H1 (cell line): ENCODE measurements at regions not wholly inside any gene's neighbourhood (a gene's known extent, or its start where the extent isn't known, plus 50 kb on each side); places are given as distances from the start of the nearest gene placed in this dataset.

ENCODE experiments used
- CTCF ChIA-PET: fragments of 300-600 bp; sonication (Branson Sonifier 250); formaldehyde crosslinking; loops from one replicate; lab custom pipeline; 2021; ENCODE audit not compliant: partially characterized antibody; lab: Charles Lee
- POLR2A ChIA-PET: fragments of 300-600 bp; sonication (Branson Sonifier 250); formaldehyde crosslinking; loops from one replicate; lab custom pipeline; 2021; ENCODE audit warnings: inconsistent platforms; ENCODE audit not compliant: partially characterized antibody; lab: Charles Lee
- DNase-seq, 2 experiments: peaks; one replicate each; pipeline versions ENCODE4 v3.0.0 to v3.0.0-alpha.2; 2010 to 2022; ENCODE audit warnings: low spot score in 2 of 2, low read depth in 1 of 2, mixed read lengths in 1 of 2
- FAIRE-seq: peaks from 2 replicates; lab custom pipeline; 2011; peaks lifted over from hg19 to GRCh38; lab: Jason Lieb, UNC
- H2AFZ ChIP-seq: 2 replicates; pipeline ENCODE4 v1.8.1; 2012; ENCODE audit warnings: low read length, inconsistent platforms
- H2AK5ac ChIP-seq: 2 replicates; pipeline ENCODE4 v1.6.1; 2013; ENCODE audit warnings: low read depth, low read length
- H2BK120ac ChIP-seq: replicated peaks from 2 replicates; pipeline ENCODE3; 2013; ENCODE audit warnings: low read depth, low read length, inconsistent platforms
- H2BK12ac ChIP-seq: 2 replicates; pipeline ENCODE4 v1.6.1; 2013; ENCODE audit warnings: low read depth, low read length
- H2BK15ac ChIP-seq: 2 replicates; pipeline ENCODE4 v1.6.1; 2013; ENCODE audit warnings: low read length
- H2BK20ac ChIP-seq: 2 replicates; pipeline ENCODE4 v1.6.1; 2013; ENCODE audit warnings: low read length
- H2BK5ac ChIP-seq: 2 replicates; pipeline ENCODE4 v1.6.1; 2013; ENCODE audit warnings: low read depth, low read length
- H3K14ac ChIP-seq: 2 replicates; pipeline ENCODE4 v1.6.1; 2013; ENCODE audit warnings: inconsistent platforms; ENCODE audit not compliant: insufficient read length
- H3K18ac ChIP-seq: 2 replicates; pipeline ENCODE4 v1.6.1; 2013; ENCODE audit warnings: low read length; ENCODE audit errors: extremely low read depth
- H3K23ac ChIP-seq: 2 replicates; pipeline ENCODE4 v1.6.1; 2013; ENCODE audit warnings: inconsistent platforms; ENCODE audit not compliant: insufficient read length
- H3K23me2 ChIP-seq: 2 replicates; pipeline ENCODE4 v1.6.1; 2013; ENCODE audit warnings: low read depth, low read length
- H3K27ac ChIP-seq: 2 replicates; pipeline ENCODE4 v1.6.1; 2011; ENCODE audit warnings: low read depth, low read length, inconsistent platforms
- H3K27me3 ChIP-seq, 4 experiments: replicated peaks in 1 of 4; 1 replicate in 1 of 4; 2 replicates in 3 of 4; pipeline versions ENCODE4 v1.6.1 to v1.8.1; 2011 to 2013; ENCODE audit warnings: low read length in 3 of 4, mild to moderate bottlenecking in 3 of 4, inconsistent platforms in 2 of 4, mixed read lengths in 2 of 4, moderate library complexity in 1 of 4; ENCODE audit not compliant: control insufficient read depth in 3 of 4, insufficient read depth in 3 of 4; ENCODE audit errors: extremely low read depth in 1 of 4
- H3K36me3 ChIP-seq, 4 experiments: 2 replicates each; pipeline versions ENCODE4 v1.6.1 to v1.8.1; 2011 to 2013; ENCODE audit warnings: mild to moderate bottlenecking in 4 of 4, low read length in 3 of 4, moderate library complexity in 2 of 4, control low read depth in 1 of 4, inconsistent platforms in 1 of 4; ENCODE audit not compliant: insufficient read depth in 4 of 4, control insufficient read depth in 2 of 4
- H3K4ac ChIP-seq: replicated peaks from 2 replicates; pipeline ENCODE3; 2013; ENCODE audit warnings: low read length, low read depth, mixed read lengths, inconsistent platforms; ENCODE audit not compliant: insufficient read length
- H3K4me1 ChIP-seq, 4 experiments: replicated peaks in 1 of 4; 1 replicate in 1 of 4; 2 replicates in 3 of 4; pipeline versions ENCODE4 v1.6.1 to v1.8.1; 2011 to 2013; ENCODE audit warnings: low read length in 3 of 4, inconsistent platforms in 2 of 4, mixed read lengths in 1 of 4; ENCODE audit not compliant: insufficient read depth in 4 of 4, control insufficient read depth in 3 of 4
- H3K4me2 ChIP-seq, 2 experiments: 2 replicates each; pipeline versions ENCODE4 v1.6.1 to v1.8.1; 2011 to 2013; ENCODE audit warnings: low read depth in 2 of 2, low read length in 2 of 2, control low read depth in 1 of 2, inconsistent platforms in 1 of 2, mild to moderate bottlenecking in 1 of 2; ENCODE audit not compliant: insufficient read depth in 1 of 2
- H3K4me3 ChIP-seq, 4 experiments: fragments of 200-600, 300-600 bp in 1 of 4; sonication (generic), shearing (Covaris generic), sonication (Bioruptor Twin) in 1 of 4; 2 replicates each; pipeline versions ENCODE4 v1.5.1 to v1.8.1; 2011 to 2016; ENCODE audit warnings: low read length in 4 of 4, low read depth in 3 of 4, control low read depth in 2 of 4, inconsistent platforms in 2 of 4, mild to moderate bottlenecking in 2 of 4, mixed read lengths in 1 of 4, moderate library complexity in 1 of 4; ENCODE audit not compliant: insufficient read depth in 2 of 4; ENCODE audit errors: extremely low read depth in 1 of 4
- H3K56ac ChIP-seq: replicated peaks from 2 replicates; pipeline ENCODE3; 2013; ENCODE audit warnings: low read depth, mild to moderate bottlenecking, mixed read lengths, low read length, inconsistent platforms; ENCODE audit not compliant: insufficient read length
- H3K79me1 ChIP-seq: 2 replicates; pipeline ENCODE4 v1.6.1; 2013; ENCODE audit warnings: low read depth, low read length, control low read depth
- H3K79me2 ChIP-seq, 2 experiments: 2 replicates each; pipeline versions ENCODE4 v1.6.1 to v1.8.1; 2012 to 2013; ENCODE audit warnings: low read length in 2 of 2, mild to moderate bottlenecking in 2 of 2, inconsistent platforms in 1 of 2; ENCODE audit not compliant: insufficient read depth in 2 of 2, control insufficient read depth in 1 of 2
- H3K9ac ChIP-seq, 4 experiments: replicated peaks in 1 of 4; 1 replicate in 1 of 4; 2 replicates in 3 of 4; pipeline versions ENCODE4 v1.6.1 to v1.8.1; 2011 to 2013; ENCODE audit warnings: low read depth in 3 of 4, low read length in 3 of 4, control low read depth in 2 of 4, mild to moderate bottlenecking in 2 of 4, moderate library complexity in 2 of 4, inconsistent platforms in 1 of 4; ENCODE audit errors: extremely low read depth in 1 of 4
- H3K9me3 ChIP-seq, 2 experiments: 2 replicates each; pipeline versions ENCODE4 v1.6.1 to v1.8.1; 2012 to 2013; ENCODE audit warnings: mild to moderate bottlenecking in 2 of 2, moderate library complexity in 2 of 2, control low read depth in 1 of 2, inconsistent platforms in 1 of 2, low read depth in 1 of 2, low read length in 1 of 2, mixed read lengths in 1 of 2; ENCODE audit not compliant: insufficient read depth in 2 of 2
- H4K20me1 ChIP-seq, 2 experiments: replicated peaks in 1 of 2; 2 replicates each; pipeline versions ENCODE3 to v1.8.1; 2011 to 2013; ENCODE audit warnings: inconsistent platforms in 2 of 2, low read length in 2 of 2, mild to moderate bottlenecking in 1 of 2; ENCODE audit not compliant: insufficient read depth in 2 of 2, control insufficient read depth in 1 of 2
- H4K5ac ChIP-seq: 2 replicates; pipeline ENCODE4 v1.6.1; 2013; ENCODE audit warnings: low read length, low read depth, mixed read lengths, inconsistent platforms; ENCODE audit not compliant: insufficient read length
- H4K8ac ChIP-seq: 2 replicates; pipeline ENCODE4 v1.8.0; 2013; ENCODE audit warnings: mild to moderate bottlenecking, moderate library complexity, low read length, inconsistent platforms; ENCODE audit not compliant: insufficient read depth; ENCODE audit errors: extremely low read depth
- H4K91ac ChIP-seq: replicated peaks from 2 replicates; pipeline ENCODE3; 2013; ENCODE audit warnings: low read length, mixed read lengths, inconsistent platforms; ENCODE audit not compliant: insufficient read length
- BCL11A ChIP-seq, 2 experiments: IDR thresholded peaks; one replicate each; pipeline ENCODE4 v1.6.1; 2011; ENCODE audit warnings: low read depth in 2 of 2, low read length in 2 of 2, mild to moderate bottlenecking in 2 of 2
- CBX5 ChIP-seq: fragments of 300-800, 300-1000 bp; sonication (generic); IDR thresholded peaks from 2 replicates; pipeline ENCODE4 v1.7.1; 2016; ENCODE audit warnings: antibody characterized with exemption, low read length, low read depth
- CHD2 ChIP-seq: IDR thresholded peaks from 2 replicates; pipeline ENCODE4 v1.6.1; 2012; ENCODE audit warnings: low read length, improper control_type of control experiment
- EGR1 ChIP-seq: IDR thresholded peaks from 2 replicates; pipeline ENCODE4 v1.6.1; 2011; ENCODE audit warnings: low read depth, low read length, borderline replicate concordance
- GTF2F1 ChIP-seq: IDR thresholded peaks from 2 replicates; pipeline ENCODE4 v1.6.1; 2012; ENCODE audit warnings: low read depth, low read length, improper control_type of control experiment, borderline replicate concordance
- JUN ChIP-seq: IDR thresholded peaks from 2 replicates; pipeline ENCODE4 v1.6.1; 2011; ENCODE audit warnings: low read depth, mild to moderate bottlenecking, improper control_type of control experiment, low read length
- KDM5A ChIP-seq: fragments of 200-600 bp; IDR thresholded peaks from 2 replicates; pipeline ENCODE4 v1.7.1; 2012; ENCODE audit warnings: mild to moderate bottlenecking, low read length, inconsistent platforms, mixed read lengths
- MAFK ChIP-seq: IDR thresholded peaks from 2 replicates; pipeline ENCODE4 v1.6.1; 2012; ENCODE audit warnings: low read depth, mild to moderate bottlenecking, improper control_type of control experiment, low read length
- PHF8 ChIP-seq: fragments of 200-600 bp; sonication (generic); conservative IDR thresholded peaks from 2 replicates; pipeline ENCODE4 v1.7.1; 2012; ENCODE audit warnings: low read depth, mild to moderate bottlenecking, inconsistent platforms, low read length, moderate library complexity
- POLR2AphosphoS5 ChIP-seq: IDR thresholded peaks from 2 replicates; pipeline ENCODE4 v1.6.1; 2011; ENCODE audit warnings: low read depth, low read length
- POU5F1 ChIP-seq: IDR thresholded peaks from 2 replicates; pipeline ENCODE4 v1.6.1; 2011; ENCODE audit warnings: low read depth, mild to moderate bottlenecking, low read length, moderate library complexity
- RAD21 ChIP-seq, 2 experiments: IDR thresholded peaks in 1 of 2; conservative IDR thresholded peaks in 1 of 2; 2 replicates each; pipeline ENCODE4 v1.6.1; 2011; ENCODE audit warnings: low read depth in 2 of 2, low read length in 2 of 2, improper control_type of control experiment in 1 of 2, inconsistent platforms in 1 of 2, mild to moderate bottlenecking in 1 of 2, moderate library complexity in 1 of 2
- RBBP5 ChIP-seq: IDR thresholded peaks from 2 replicates; pipeline ENCODE4 v1.7.1; 2012; ENCODE audit warnings: low read depth, mild to moderate bottlenecking, inconsistent platforms, low read length, moderate library complexity, borderline replicate concordance
- SIN3A ChIP-seq, 2 experiments: IDR thresholded peaks in 1 of 2; conservative IDR thresholded peaks in 1 of 2; 2 replicates each; pipeline ENCODE4 v1.6.1; 2011 to 2012; ENCODE audit warnings: low read length in 2 of 2, improper control_type of control experiment in 1 of 2, low read depth in 1 of 2, mild to moderate bottlenecking in 1 of 2
- SIRT6 ChIP-seq: IDR thresholded peaks from one replicate; pipeline ENCODE4 v1.7.1; 2012; ENCODE audit warnings: low read length, inconsistent platforms
- TCF12 ChIP-seq: IDR thresholded peaks from 2 replicates; pipeline ENCODE4 v1.6.1; 2011; ENCODE audit warnings: low read depth, mild to moderate bottlenecking, low read length
- WGBS, 2 experiments: shearing (Covaris generic) in 1 of 2; methylation state at CpG; one replicate each; pipeline versions ENCODE4 v1.1.6 to v1.1.7; 2013 to 2015; ENCODE audit warnings: low lambda C conversion rate in 2 of 2, mixed read lengths in 2 of 2, inconsistent platforms in 1 of 2, low coverage in 1 of 2, missing lambda C conversion rate in 1 of 2; ENCODE audit not compliant: insufficient replicate concordance in 2 of 2, insufficient coverage in 1 of 2, insufficient read length in 1 of 2; ENCODE audit errors: extremely low coverage in 1 of 2, missing lambda C conversion rate in 1 of 2; 5-methylcytosine and 5-hydroxymethylcytosine counted together

DNA sequence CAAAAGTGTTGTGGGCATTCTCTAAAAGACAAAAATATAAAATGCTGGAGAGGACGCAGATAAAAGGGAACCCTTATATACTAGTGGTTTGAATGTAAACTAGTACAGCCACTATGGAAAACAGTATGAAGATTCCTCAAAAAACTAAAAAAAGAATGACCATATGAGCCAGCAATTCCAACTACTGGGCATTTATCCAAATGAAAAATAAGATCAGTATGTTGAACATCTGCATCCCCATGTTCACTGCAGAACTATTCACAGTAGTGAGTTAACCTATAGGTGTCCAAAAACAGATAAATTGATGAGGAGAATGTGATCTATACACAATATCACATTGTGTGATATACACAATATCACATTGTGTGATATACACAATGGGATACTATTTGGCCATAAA, 1615.3 kb downstream of the PCDH18 start:
- Histone ChIP-seq H4K8ac (no peak overlapping the region), H2BK15ac (no peak overlapping the region), H2BK20ac (no peak overlapping the region), H3K56ac (no peak overlapping the region), H4K20me1 (no peaks in the 10 kb centered on the region), H3K4me2 (no peak overlapping the region), H3K36me3 (no peaks in the 10 kb centered on the region), H3K79me2 (no peaks in the 10 kb centered on the region), H2BK12ac (no peak overlapping the region), H4K5ac (no peak overlapping the region), H2AFZ (no peak overlapping the region), H4K91ac (no peak overlapping the region), H3K4ac (no peak overlapping the region), H3K27me3 (no peaks in the 10 kb centered on the region), H2BK5ac (no peak overlapping the region), H3K27ac (no peak overlapping the region), H2AK5ac (no peak overlapping the region), H3K18ac (no peak overlapping the region), H2BK120ac (no peak overlapping the region), H3K9ac (no peak overlapping the region), H3K23me2 (no peaks in the 10 kb centered on the region), H3K14ac (no peak overlapping the region), H3K79me1 (no peaks in the 10 kb centered on the region), H3K9me3 (no peaks in the 10 kb centered on the region), H3K4me1 (no peaks in the 10 kb centered on the region), H3K23ac (no peak overlapping the region), H3K4me3 (no peak overlapping the region)
- DNase-seq (no peak), FAIRE-seq (no peak)
- ChIA-PET CTCF (interaction anchor here (0.7 kb wide), 1 partner anchor 137 kb away, joined by 3 read pairs; no protein-coding TSS in a partner anchor), POLR2A (no interaction called here)
- 90% methylated on average over 1 of the region's 1 CpG; no CpG with 5 or more reads in 1 of the 2 experiments for WGBS, 2 experiments
- TF ChIP-seq TCF12 (no peak), CBX5 (no peak), SIN3A (conservative IDR thresholded peaks at IDR 0.05 in 1 of 2, IDR thresholded peaks at IDR 0.05 in 1 of 2; ENCODE audit: low read depth in 1 of 2, low read length in 2 of 2) (no peak), RBBP5 (no peak), JUN (no peak), GTF2F1 (no peak), SIRT6 (no peak), CHD2 (no peak), BCL11A (IDR thresholded peaks at IDR 0.05; ENCODE audit: low read depth in 2 of 2, low read length in 2 of 2) (no peak), RAD21 (IDR thresholded peaks at IDR 0.05 in 1 of 2, conservative IDR thresholded peaks at IDR 0.05 in 1 of 2; ENCODE audit: low read depth in 2 of 2, low read length in 2 of 2) (no peak), KDM5A (no peak), POU5F1 (no peak), POLR2AphosphoS5 (no peak), EGR1 (no peak), MAFK (no peak), PHF8 (no peak)
